ENCODE measurements at regions not wholly inside any gene's neighbourhood (a gene's known extent, or its start where the extent isn't known, plus 50 kb on each side); places are given as distances from the start of the nearest gene placed in this dataset.

DNA sequence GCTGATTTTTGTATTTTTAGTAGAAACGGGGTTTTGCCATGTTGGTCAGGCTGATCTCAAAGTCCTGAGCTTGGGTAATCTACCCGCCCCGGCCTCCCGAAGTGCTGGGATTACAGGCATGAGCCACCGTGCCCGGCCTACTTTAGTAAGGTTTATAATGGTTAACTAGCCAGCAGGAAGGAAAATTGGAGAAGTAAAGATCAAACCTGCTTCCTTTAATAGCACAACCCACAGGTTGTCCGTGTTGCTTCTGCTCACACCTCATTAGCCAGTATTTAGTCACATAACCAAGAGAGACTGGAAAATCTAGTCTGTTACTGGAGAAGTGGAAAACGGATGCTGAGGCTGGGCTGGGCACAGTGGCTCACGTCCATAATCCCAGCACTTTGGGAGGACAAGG, 51.9 kb upstream of the TBL1XR1 start:
- TF ChIP-seq, protein P1, sequence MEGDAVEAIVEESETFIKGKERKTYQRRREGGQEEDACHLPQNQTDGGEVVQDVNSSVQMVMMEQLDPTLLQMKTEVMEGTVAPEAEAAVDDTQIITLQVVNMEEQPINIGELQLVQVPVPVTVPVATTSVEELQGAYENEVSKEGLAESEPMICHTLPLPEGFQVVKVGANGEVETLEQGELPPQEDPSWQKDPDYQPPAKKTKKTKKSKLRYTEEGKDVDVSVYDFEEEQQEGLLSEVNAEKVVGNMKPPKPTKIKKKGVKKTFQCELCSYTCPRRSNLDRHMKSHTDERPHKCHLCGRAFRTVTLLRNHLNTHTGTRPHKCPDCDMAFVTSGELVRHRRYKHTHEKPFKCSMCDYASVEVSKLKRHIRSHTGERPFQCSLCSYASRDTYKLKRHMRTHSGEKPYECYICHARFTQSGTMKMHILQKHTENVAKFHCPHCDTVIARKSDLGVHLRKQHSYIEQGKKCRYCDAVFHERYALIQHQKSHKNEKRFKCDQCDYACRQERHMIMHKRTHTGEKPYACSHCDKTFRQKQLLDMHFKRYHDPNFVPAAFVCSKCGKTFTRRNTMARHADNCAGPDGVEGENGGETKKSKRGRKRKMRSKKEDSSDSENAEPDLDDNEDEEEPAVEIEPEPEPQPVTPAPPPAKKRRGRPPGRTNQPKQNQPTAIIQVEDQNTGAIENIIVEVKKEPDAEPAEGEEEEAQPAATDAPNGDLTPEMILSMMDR (IDR thresholded peaks at IDR 0.05; ENCODE audit: extremely low read depth in 1 of 2, insufficient read depth in 1 of 2, low read depth in 1 of 2, low read length in 2 of 2): no peak
- no peak for TF ChIP-seq EZH2 (IDR thresholded peaks at IDR 0.05; ENCODE audit: borderline replicate concordance, low read depth, low read length, severe bottlenecking)
- no peak for TF ChIP-seq POLR2A (IDR thresholded peaks at IDR 0.05; ENCODE audit: low read depth, low read length)
- TF ChIP-seq, protein P2, sequence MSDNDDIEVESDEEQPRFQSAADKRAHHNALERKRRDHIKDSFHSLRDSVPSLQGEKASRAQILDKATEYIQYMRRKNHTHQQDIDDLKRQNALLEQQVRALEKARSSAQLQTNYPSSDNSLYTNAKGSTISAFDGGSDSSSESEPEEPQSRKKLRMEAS (IDR thresholded peaks at IDR 0.05; ENCODE audit: insufficient read depth, insufficient read length): no peak
